NCI-H1048 (cell line): ENCODE measurements at regions not wholly inside any gene's neighbourhood (a gene's known extent, or its start where the extent isn't known, plus 50 kb on each side); places are given as distances from the start of the nearest gene placed in this dataset.

Experiments
- DNase-seq: peaks from one replicate; lab custom pipeline; 2025; lab: John Stamatoyannopoulos, UW

GRCh38 chr6:67666177-67666964 lies 968.7 kb upstream of the ADGRB3 start:
- DNase-seq = no peak

DNA sequence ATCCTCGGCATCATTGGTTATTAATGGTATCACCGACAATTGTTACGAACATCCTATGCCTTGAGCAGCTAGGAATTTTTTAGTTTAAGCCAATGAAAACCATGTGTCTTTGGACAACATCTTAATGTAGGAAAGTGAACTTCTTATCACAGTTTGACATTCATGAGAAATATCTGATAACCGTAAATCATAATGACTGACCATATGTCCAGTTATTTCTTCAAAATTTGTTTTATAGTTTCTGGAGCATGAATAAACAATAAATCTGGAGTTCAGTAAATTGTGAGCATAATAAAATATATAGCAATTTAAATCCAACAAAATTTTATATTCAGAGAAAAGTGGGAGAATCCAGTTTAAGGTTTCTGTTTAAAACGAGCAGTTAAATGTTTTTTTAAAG lies 970.1 kb upstream of the ADGRB3 start:
- no peak for DNase-seq

GRCh38 chr6:67663105-67663895 lies 971.8 kb upstream of the ADGRB3 start:
- DNase-seq = no peak

GRCh38 chr6:67653561-67653960 lies 981.5 kb upstream of the ADGRB3 start:
- DNase-seq = no peak

DNA sequence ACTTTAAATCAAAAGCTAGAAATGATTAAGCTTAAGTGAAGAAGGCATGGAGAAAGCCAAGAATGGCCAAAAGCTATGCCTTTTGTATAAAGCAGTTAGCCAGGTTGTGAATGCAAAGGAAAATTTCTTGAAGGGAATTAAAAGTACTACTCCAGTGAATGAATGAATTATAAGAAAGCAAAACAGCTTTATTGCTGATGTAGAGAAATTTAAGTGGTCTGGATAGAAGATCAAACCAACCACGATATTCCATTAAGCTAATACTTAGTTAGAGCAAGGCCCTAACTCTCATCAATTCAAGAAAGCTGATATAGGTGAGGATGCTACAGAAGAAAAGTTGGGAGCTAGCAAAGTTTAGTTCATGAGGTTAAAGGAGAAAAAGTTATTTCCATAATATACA lies 988.5 kb upstream of the ADGRB3 start:
- no peak for DNase-seq

- no peak for DNase-seq
Measured at GRCh38 chr6:67643281-67643680, 991.8 kb upstream of the ADGRB3 start.

DNA sequence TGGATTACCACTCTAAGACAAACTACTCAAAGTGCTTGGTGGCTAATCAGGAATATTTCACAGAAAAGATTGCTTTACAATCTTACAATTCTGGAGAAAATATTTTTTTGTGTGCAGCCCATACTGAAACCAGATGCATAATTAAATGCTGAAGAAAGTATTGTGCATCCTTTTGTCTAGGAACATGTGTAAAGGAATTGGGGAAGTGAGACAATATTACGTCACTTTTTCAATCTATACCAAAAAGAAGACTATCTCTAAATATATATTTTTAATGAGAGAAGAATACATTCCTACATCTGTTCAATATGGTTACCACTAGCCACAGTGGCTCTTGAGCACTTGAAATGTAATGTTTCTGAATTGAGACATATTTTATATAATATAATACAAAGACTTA lies 992.5 kb upstream of the ADGRB3 start:
- no peak for DNase-seq

GRCh38 chr6:67640484-67640883 lies 994.6 kb upstream of the ADGRB3 start:
- no peak for DNase-seq

DNA sequence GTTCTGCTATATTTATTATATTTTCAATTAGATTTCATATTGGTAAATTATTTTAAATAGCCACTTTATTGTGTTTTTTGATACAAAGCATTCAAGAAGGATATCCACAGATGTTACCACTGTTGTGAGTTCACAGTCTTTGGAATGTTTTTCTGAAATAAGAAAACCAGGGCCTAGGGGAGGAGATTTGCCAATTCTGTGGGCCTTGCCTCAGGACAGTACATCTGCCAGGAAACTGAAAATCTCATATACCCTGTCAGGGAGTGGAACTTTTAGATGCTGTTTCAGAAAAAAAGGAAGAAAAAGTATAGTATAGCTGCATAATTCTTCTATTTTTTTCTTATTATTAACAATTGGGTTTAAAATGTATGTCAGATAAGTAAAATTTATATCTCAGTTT lies 995.9 kb upstream of the ADGRB3 start:
- no peak for DNase-seq

- no peak for DNase-seq
Measured at GRCh38 chr6:67634199-67634598, 1000.9 kb upstream of the ADGRB3 start.

GRCh38 chr6:67633058-67633457 lies 1002.0 kb upstream of the ADGRB3 start:
- no peak for DNase-seq

DNA sequence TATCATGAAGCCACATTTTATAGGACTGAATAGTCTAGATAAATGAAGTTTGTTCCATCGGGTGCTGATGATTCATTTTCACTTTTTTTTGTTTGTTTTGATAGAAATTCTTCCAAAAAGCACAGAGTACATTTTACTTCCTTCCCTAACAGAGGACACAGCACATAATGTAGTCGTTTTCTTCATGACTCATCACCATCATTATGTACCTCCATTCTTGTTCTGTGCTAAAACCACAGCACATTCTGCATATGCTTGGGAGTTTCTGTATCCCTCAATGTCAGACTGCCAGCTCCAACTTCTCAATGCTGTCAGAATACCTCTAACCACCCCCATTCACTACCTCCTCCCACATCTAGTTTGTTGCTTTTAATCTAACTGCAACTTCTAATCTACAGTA lies 1004.9 kb upstream of the ADGRB3 start:
- DNase-seq = no peak

DNA sequence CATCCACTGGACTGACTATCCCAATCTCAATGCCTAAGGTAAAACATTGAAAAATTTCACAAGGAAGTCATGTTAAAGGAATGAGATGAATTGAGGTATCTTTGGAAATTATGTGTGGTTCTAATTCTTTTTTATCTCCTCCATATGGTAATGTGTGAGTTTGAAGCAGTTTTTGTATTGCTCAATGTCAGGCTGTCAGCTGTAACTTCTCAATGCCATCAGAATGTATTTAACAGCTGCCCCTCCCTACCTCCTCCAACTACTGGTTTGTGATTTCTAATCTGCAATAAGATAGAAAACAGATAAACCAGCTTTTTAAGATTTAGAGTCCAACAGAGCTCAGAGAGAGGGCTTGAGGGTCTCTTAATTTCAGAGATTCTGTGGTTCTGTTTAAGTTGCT lies 1005.8 kb upstream of the ADGRB3 start:
- DNase-seq = no peak

GRCh38 chr6:67615796-67616195 lies 1019.3 kb upstream of the ADGRB3 start:
- no peak for DNase-seq

GRCh38 chr6:67608099-67608749 lies 1026.9 kb upstream of the ADGRB3 start:
- DNase-seq = no peak

DNA sequence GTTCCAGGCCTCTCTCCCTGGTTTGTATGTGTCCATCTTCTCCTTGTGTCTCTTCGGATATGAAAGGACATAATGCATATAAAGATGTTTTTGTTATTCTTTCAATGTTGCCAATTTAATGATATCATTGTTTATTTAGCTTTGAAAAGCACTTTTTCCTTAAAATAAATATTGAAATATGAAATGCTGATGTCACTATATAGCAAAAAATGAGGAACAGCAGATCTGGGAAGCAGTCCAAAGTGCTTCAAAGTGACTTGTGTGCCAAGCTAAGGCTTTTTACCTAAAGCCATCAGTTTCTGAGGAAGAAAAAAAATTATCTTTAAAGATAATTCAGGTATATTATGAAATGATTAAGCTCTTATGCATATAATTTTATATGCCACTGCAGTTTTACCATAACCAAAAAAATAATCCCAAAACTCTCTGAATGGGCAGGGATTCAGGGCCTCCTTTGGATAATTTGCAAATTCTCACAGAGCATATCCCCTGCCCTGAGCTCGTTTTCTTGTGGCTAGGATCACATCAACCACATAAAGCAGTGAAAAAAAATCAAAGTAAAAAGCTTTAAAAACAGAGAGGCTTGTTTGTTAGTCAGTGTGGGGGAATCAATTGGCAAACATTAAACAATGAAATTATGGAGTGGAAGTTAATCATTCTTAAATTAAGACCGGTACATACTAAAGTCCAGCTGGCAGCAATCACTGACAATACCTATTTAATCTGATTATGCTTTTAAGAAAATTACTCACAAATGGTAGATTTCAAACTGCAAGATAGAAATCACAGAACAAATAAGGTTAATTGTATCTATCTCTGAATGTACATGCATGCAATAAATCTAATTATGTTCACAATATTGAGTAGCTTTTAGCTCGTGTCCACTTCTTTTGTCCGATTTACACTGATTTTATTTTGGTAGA lies 1027.9 kb upstream of the ADGRB3 start:
- DNase-seq = no peak

DNA sequence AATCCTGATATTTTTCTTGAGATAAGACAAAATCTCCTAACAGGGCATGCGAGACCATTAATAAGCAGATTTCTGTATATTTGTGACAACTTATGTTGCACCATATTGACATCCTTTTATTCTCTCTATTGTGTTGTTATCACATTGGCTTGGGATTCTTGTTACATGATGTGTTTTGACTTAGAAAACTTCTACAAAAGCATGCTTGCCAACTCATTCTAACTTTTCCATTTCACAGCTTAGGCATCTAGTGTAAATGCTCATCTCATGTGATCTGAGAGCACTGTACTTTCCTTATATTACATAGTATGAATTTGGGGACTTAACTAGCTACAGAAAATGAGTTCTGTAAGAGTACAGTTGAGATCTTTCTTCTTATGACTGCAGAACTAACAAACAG lies 1040.7 kb upstream of the ADGRB3 start:
- DNase-seq = no peak

DNA sequence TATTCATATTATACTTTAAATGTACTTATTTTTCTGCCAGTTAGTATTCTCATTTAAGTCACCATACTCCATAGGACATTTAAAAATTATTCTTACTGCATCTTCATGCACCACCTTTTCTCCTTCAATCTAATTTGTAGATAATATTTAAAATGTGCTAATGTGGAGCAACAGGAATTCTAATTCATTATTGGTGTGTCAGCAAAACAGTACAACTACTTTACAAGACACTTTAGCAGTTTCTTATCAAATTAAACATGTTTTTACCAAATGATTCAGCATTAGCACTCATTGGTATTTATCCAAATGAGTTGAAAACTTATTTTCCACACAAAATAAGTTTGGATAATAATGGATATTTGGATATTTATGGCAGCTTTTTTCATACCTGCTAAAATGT lies 1041.8 kb upstream of the ADGRB3 start:
- DNase-seq = no peak

DNA sequence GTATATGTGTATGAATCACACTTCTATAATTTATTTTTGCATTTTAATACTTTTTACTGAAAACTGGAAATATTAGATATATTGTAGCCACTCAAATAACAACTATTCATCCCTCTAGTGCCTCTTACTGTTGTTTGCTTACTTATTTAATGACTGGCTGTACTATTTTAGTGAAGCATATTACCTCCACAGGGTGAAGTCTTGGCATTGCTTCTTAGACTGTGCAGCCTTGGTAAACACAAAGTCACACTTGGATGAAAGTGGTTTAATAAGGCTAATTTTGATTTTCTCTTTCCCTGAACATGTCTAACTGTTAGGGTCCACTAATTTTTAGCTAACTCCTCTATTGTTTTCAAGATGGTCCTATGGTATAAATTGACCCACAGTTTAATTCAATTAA lies 1043.2 kb upstream of the ADGRB3 start:
- DNase-seq = no peak

GRCh38 chr6:67567842-67568241 lies 1067.2 kb upstream of the ADGRB3 start:
- DNase-seq = no peak

DNA sequence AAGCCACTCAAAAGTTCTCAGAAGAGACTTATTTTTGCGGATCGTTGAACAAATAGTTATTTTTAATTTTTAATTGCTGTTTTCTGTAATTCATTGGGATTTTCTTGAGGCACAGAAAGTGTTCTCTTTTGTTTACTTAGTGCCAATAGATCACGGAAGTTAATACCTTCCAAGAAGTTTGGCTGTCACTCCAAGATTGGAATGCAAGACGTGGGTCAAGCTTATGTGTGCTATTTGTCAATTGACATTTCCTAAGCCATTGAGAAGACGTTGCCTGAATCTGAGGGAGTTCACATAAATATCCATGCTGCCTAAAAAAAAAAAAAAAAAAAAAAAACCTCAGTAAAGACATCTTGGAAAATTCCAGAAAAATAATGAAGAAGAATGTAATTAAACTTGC lies 1071.4 kb upstream of the ADGRB3 start:
- DNase-seq = no peak

DNA sequence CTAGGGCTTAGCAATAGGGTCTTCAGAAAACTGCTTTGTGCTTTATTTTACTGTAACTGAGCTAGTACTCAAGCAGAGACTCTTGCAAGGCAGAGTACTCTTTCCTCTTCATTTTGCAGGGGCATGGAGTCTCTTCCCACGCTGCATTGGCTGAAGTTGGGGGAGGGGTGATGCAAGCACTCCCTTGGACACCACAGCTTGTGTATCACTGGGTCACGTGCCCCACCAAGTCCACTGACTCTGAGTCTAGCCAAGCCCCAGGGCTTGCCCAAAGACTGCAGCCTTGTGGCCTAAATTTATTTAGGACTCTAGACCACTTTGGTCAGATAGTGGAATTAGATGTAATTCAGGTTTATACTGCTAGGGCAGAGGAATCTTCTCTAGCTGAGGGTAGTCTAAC lies 1075.0 kb upstream of the ADGRB3 start:
- DNase-seq = no peak
